Stomach (tissue), 8 donors: ENCODE measurements at regions not wholly inside any gene's neighbourhood (a gene's known extent, or its start where the extent isn't known, plus 50 kb on each side); places are given as distances from the start of the nearest gene placed in this dataset.

Experiments used
- DNase-seq, 2 donors: peaks; one replicate each; pipeline versions ENCODE4 v3.0.0 to v3.0.0-alpha.2; 2013 to 2019
- H3K27ac ChIP-seq, 5 donors: fragments of 200-600 bp in 4 of 5; sonication (generic) in 4 of 5; one replicate each; pipeline ENCODE4 v1.5.1; 2013 to 2019; ENCODE audit warnings: mild to moderate bottlenecking in 1 of 5, moderate library complexity in 1 of 5
- H3K27me3 ChIP-seq, 3 donors: fragments of 200-600 bp; sonication (generic); one replicate each; pipeline ENCODE4 v1.5.1; 2017 to 2019; ENCODE audit warnings: mixed run types in 1 of 3
- H3K36me3 ChIP-seq, 4 donors: fragments of 200-600 bp; sonication (generic); 1 replicate in 3 of 4; 2 replicates in 1 of 4; pipeline ENCODE4 v1.5.1; 2016 to 2019
- H3K4me1 ChIP-seq, 4 donors: fragments of 200-600 bp; sonication (generic); one replicate each; pipeline ENCODE4 v1.5.1; 2016 to 2019
- H3K4me3 ChIP-seq, 4 donors: fragments of 200-600 bp; sonication (generic) in 3 of 4; one replicate each; pipeline ENCODE4 v1.5.1; 2016 to 2019; ENCODE audit warnings: mild to moderate bottlenecking in 1 of 4
- H3K9me3 ChIP-seq, 4 donors: fragments of 200-600 bp; sonication (generic); one replicate each; pipeline ENCODE4 v1.5.1; 2016 to 2019
- EP300 ChIP-seq: sonication (generic); formaldehyde crosslinking; IDR thresholded peaks from one replicate; pipeline ENCODE4 v1.6.1; 2017; ENCODE audit warnings: antibody characterized with exemption
- POLR2A ChIP-seq, 4 donors: fragments of 450-650 bp; IDR thresholded peaks; one replicate each; pipeline ENCODE4 v1.6.1; 2016; ENCODE audit warnings: antibody characterized with exemption in 4 of 4, control low read depth in 2 of 4, mild to moderate bottlenecking in 1 of 4, moderate library complexity in 1 of 4
- POLR2AphosphoS5 ChIP-seq, 3 donors: sonication (generic); formaldehyde crosslinking; IDR thresholded peaks; one replicate each; pipeline ENCODE4 v1.6.1; 2016; ENCODE audit warnings: antibody characterized with exemption in 3 of 3
- WGBS, 5 donors: extraction: QIAGEN DNeasy Blood & Tissue Kit in 3 of 5; methylation state at CpG; one replicate each; pipeline versions ENCODE4 v1.1.5 to v1.1.7; 2013 to 2018; 5-methylcytosine and 5-hydroxymethylcytosine counted together
- intact Hi-C: fragments of 100-400 bp; cut with DNase I; formaldehyde crosslinking; loops from one replicate; pipeline ENCODE4 v1.15.1; 2023; ENCODE audit warnings: low total_unique reads
- TF ChIP-seq, protein P1 (sequence below), 7 experiments: fragments of 450-650 bp in 4 of 7; fragments of 200-600 bp in 3 of 7; sonication (generic) in 3 of 7; IDR thresholded peaks; one replicate each; pipeline ENCODE4 v1.5.1; 2016 to 2019; ENCODE audit warnings: antibody characterized with exemption in 7 of 7, control low read depth in 2 of 7, mild to moderate bottlenecking in 1 of 7
- donor health status: healthy with polysubstance abuse.
- donor health status: Bipolar disorder and iron deficiency.
- donor health status: healthy.

DNA sequence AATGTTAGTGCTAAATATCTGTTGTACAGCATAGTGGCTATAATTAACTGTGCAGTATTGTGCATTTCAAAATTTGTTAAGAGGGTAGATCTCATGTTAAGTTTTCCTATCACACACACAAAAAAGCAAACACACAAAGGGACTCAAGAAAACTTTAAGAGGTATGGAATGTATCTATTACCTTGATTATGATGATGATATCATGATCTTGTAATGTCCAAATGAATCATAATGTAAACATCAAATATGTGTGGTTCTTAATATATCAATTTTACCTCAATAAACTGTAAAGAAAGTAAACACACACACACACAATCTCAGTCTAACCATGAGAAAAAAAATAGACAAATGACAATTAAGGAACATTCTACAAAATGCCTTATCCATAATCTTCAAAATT lies 934.6 kb downstream of the SLITRK1 start:
- H3K4me3 ChIP-seq: no peak overlapping the region
- no peak for TF ChIP-seq POLR2AphosphoS5 (IDR thresholded peaks at IDR 0.05)
- TF ChIP-seq EP300: no peak
- no peak for TF ChIP-seq POLR2A (IDR thresholded peaks at IDR 0.05)
- intact Hi-C loops: no loop called here
- H3K36me3 ChIP-seq: no peaks in the 10 kb centered on the region
- no peaks in the 10 kb centered on the region for H3K4me1 ChIP-seq
- no peaks in the 10 kb centered on the region for H3K27me3 ChIP-seq
- no peak overlapping the region for H3K27ac ChIP-seq
- peaks cover 0 to 6% (median under 1%) of the 10 kb centered on the region in 4 donors for H3K9me3 ChIP-seq
- no peak for DNase-seq

DNA sequence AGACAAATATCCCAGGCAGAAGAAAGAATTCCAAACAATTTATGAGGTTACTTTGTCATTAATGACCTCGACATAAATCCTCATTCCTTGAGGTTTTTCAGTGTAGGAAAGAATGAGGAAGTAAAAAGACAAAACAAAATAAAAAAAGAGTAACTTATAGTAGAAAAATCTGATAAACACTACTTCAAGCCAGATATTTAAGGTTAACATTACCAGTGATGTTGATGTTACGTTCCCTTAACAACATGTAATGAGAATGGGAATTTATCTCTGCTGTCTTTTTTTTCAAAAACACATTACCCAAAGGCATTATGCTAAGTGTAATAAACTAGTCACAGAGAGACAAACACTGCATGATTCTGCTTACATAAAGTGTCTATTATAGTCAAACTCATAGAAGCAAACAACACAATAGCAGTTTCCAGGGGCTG lies 935.1 kb downstream of the SLITRK1 start:
- Histone ChIP-seq H3K4me1 (no peaks in the 10 kb centered on the region), H3K9me3 (peaks cover 0 to 2% (median 0%) of the 10 kb centered on the region in 4 donors), H3K36me3 (no peaks in the 10 kb centered on the region), H3K4me3 (no peak overlapping the region), H3K27me3 (no peaks in the 10 kb centered on the region), H3K27ac (no peak overlapping the region)
- TF ChIP-seq POLR2A (IDR thresholded peaks at IDR 0.05) (no peak), POLR2AphosphoS5 (IDR thresholded peaks at IDR 0.05) (no peak), EP300 (no peak)
- TF ChIP-seq, protein P1, sequence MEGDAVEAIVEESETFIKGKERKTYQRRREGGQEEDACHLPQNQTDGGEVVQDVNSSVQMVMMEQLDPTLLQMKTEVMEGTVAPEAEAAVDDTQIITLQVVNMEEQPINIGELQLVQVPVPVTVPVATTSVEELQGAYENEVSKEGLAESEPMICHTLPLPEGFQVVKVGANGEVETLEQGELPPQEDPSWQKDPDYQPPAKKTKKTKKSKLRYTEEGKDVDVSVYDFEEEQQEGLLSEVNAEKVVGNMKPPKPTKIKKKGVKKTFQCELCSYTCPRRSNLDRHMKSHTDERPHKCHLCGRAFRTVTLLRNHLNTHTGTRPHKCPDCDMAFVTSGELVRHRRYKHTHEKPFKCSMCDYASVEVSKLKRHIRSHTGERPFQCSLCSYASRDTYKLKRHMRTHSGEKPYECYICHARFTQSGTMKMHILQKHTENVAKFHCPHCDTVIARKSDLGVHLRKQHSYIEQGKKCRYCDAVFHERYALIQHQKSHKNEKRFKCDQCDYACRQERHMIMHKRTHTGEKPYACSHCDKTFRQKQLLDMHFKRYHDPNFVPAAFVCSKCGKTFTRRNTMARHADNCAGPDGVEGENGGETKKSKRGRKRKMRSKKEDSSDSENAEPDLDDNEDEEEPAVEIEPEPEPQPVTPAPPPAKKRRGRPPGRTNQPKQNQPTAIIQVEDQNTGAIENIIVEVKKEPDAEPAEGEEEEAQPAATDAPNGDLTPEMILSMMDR (IDR thresholded peaks at IDR 0.05): no peak
- no peak for DNase-seq
- intact Hi-C loops: no loop called here
- WGBS, 5 donors: 40 to 55% (median 49%) methylated on average over 2 of the region's 2 CpGs

- DNase-seq: no peak
- Histone ChIP-seq H3K27me3 (no peaks in the 10 kb centered on the region), H3K27ac (no peak overlapping the region), H3K9me3 (peaks cover 0 to 11% (median 5%) of the 10 kb centered on the region in 4 donors), H3K4me1 (no peaks in the 10 kb centered on the region), H3K4me3 (no peak overlapping the region), H3K36me3 (no peaks in the 10 kb centered on the region)
- intact Hi-C loops: no loop called here
- no peak for TF ChIP-seq POLR2A (IDR thresholded peaks at IDR 0.05)
- no peak for TF ChIP-seq POLR2AphosphoS5 (IDR thresholded peaks at IDR 0.05)
- no peak for TF ChIP-seq EP300
- TF ChIP-seq, protein P1 (IDR thresholded peaks at IDR 0.05): no peak
- 86 to 93% (median 91%) methylated on average over 5 to 6 of the region's 6 CpGs for WGBS, 5 donors
Observed at GRCh38 chr13:82938644-82939043, 943.6 kb downstream of the SLITRK1 start.

GRCh38 chr13:82934000-82934399 lies 948.3 kb downstream of the SLITRK1 start:
- intact Hi-C loops: no loop called here
- no peak for TF ChIP-seq EP300
- no peak for TF ChIP-seq POLR2A (IDR thresholded peaks at IDR 0.05)
- TF ChIP-seq, protein P1 (IDR thresholded peaks at IDR 0.05): no peak
- no peak for TF ChIP-seq POLR2AphosphoS5 (IDR thresholded peaks at IDR 0.05)
- WGBS, 5 donors: 69 to 75% (median 73%) methylated on average over 2 of the region's 2 CpGs

GRCh38 chr13:82925114-82925513 lies 957.2 kb downstream of the SLITRK1 start:
- Histone ChIP-seq H3K27me3 (no peaks in the 10 kb centered on the region), H3K9me3 (peaks cover 0 to 11% (median 0%) of the 10 kb centered on the region in 4 donors), H3K36me3 (no peaks in the 10 kb centered on the region), H3K27ac (no peak overlapping the region), H3K4me3 (no peak overlapping the region), H3K4me1 (no peaks in the 10 kb centered on the region)
- intact Hi-C loops: no loop called here
- no peak for DNase-seq
- TF ChIP-seq EP300 (no peak), POLR2AphosphoS5 (IDR thresholded peaks at IDR 0.05) (no peak), POLR2A (IDR thresholded peaks at IDR 0.05) (no peak)
- TF ChIP-seq, protein P1 (IDR thresholded peaks at IDR 0.05): no peak
- WGBS, 5 donors: 67 to 76% (median 72%) methylated on average over 4 of the region's 4 CpGs

More at GRCh38 chr13:82934000-82934399, 948.3 kb downstream of the SLITRK1 start:
- H3K9me3 ChIP-seq: peaks cover 0 to 19% (median 5%) of the 10 kb centered on the region in 4 donors
- H3K4me3 ChIP-seq: no peak overlapping the region
- H3K4me1 ChIP-seq: no peaks in the 10 kb centered on the region
- no peak overlapping the region for H3K27ac ChIP-seq
- H3K27me3 ChIP-seq: no peaks in the 10 kb centered on the region
- H3K36me3 ChIP-seq: no peaks in the 10 kb centered on the region
- no peak for DNase-seq
